Inflammatory macrophage treated with lipopolysaccharide for 4 hours (primary cell): ENCODE measurements at regions not wholly inside any gene's neighbourhood (a gene's known extent, or its start where the extent isn't known, plus 50 kb on each side); places are given as distances from the start of the nearest gene placed in this dataset.

Experiments used
- DNase-seq: peaks from one replicate; pipeline ENCODE4 v3.0.0-alpha.2; 2020

GRCh38 chr20:17856837-17857605 is 111.6 kb downstream of the SNX5 start:
- no peak for DNase-seq

GRCh38 chr20:17856024-17856564 is 112.5 kb downstream of the SNX5 start:
- no peak for DNase-seq

- DNase-seq, result no peak
Measured at GRCh38 chr20:17854307-17854903, 114.2 kb downstream of the SNX5 start.

GRCh38 chr20:17852323-17852722 is 116.3 kb downstream of the SNX5 start:
- no peak for DNase-seq

GRCh38 chr20:17850684-17851026 is 117.9 kb downstream of the SNX5 start:
- DNase-seq, result no peak

GRCh38 chr20:17849901-17850683 is 118.5 kb downstream of the SNX5 start:
- peak; percentile 28 for DNase-seq

- DNase-seq, result no peak
Measured at GRCh38 chr20:17849138-17849900, 119.3 kb downstream of the SNX5 start.

- DNase-seq, result no peak
Measured at GRCh38 chr20:17848249-17849048, 120.1 kb downstream of the SNX5 start.

- DNase-seq, result no peak
Measured at GRCh38 chr20:17845701-17846475, 122.7 kb downstream of the SNX5 start.

GRCh38 chr20:17844549-17845298 is 123.9 kb downstream of the SNX5 start:
- DNase-seq, result no peak

- no peak for DNase-seq
Measured at GRCh38 chr20:17844133-17844429, 124.5 kb downstream of the SNX5 start.

GRCh38 chr20:17843246-17844132 is 125.1 kb downstream of the SNX5 start:
- no peak for DNase-seq

GRCh38 chr20:17841751-17842215 is 126.8 kb downstream of the SNX5 start:
- no peak for DNase-seq

GRCh38 chr20:17840423-17840822 is 128.2 kb downstream of the SNX5 start:
- DNase-seq, result no peak

GRCh38 chr20:17838921-17839320 is 129.7 kb downstream of the SNX5 start:
- no peak for DNase-seq

GRCh38 chr20:17837179-17837578 is 131.4 kb downstream of the SNX5 start:
- no peak for DNase-seq

- DNase-seq, result no peak
Measured at GRCh38 chr20:17836303-17836861, 132.2 kb downstream of the SNX5 start.

- DNase-seq, result no peak
Measured at GRCh38 chr20:17835934-17836300, 132.7 kb downstream of the SNX5 start.

- DNase-seq, result no peak
Measured at GRCh38 chr20:17835240-17835933, 133.2 kb downstream of the SNX5 start.
